H9 (cell line): ENCODE measurements at regions not wholly inside any gene's neighbourhood (a gene's known extent, or its start where the extent isn't known, plus 50 kb on each side); places are given as distances from the start of the nearest gene placed in this dataset.

ENCODE experiments used
- DNase-seq: peaks from one replicate; pipeline ENCODE4 v3.0.0-alpha.2; 2017
- H2AFZ ChIP-seq: one replicate; pipeline ENCODE4 v1.6.1; 2013; ENCODE audit warnings: mild to moderate bottlenecking, low read length, control low read depth, moderate library complexity
- H2AK5ac ChIP-seq: 2 replicates; pipeline ENCODE4 v1.6.1; 2013; ENCODE audit warnings: low read length, control low read depth, mixed read lengths; ENCODE audit not compliant: insufficient read length
- H2BK120ac ChIP-seq: one replicate; pipeline ENCODE4 v1.6.1; 2013; ENCODE audit warnings: low read depth, mild to moderate bottlenecking, low read length, control low read depth, inconsistent platforms; ENCODE audit not compliant: poor library complexity, severe bottlenecking
- H2BK12ac ChIP-seq: 2 replicates; pipeline ENCODE4 v1.6.1; 2013; ENCODE audit warnings: low read length, control low read depth, mixed read lengths, low read depth; ENCODE audit not compliant: insufficient read length
- H2BK15ac ChIP-seq: 2 replicates; pipeline ENCODE4 v1.6.1; 2013; ENCODE audit warnings: low read depth, low read length, control low read depth
- H2BK20ac ChIP-seq: one replicate; pipeline ENCODE4 v1.6.1; 2013; ENCODE audit warnings: low read depth, mild to moderate bottlenecking, low read length, control low read depth, inconsistent platforms; ENCODE audit not compliant: poor library complexity, severe bottlenecking
- H2BK5ac ChIP-seq: 2 replicates; pipeline ENCODE4 v1.6.1; 2013; ENCODE audit warnings: low read length, control low read depth, mixed read lengths; ENCODE audit not compliant: insufficient read length
- H3K14ac ChIP-seq: 2 replicates; pipeline ENCODE4 v1.6.1; 2013; ENCODE audit warnings: low read length, control low read depth; ENCODE audit not compliant: insufficient read depth
- H3K18ac ChIP-seq: 2 replicates; pipeline ENCODE4 v1.6.1; 2013; ENCODE audit warnings: low read depth, mild to moderate bottlenecking, mixed read lengths, low read length, control low read depth; ENCODE audit not compliant: insufficient read length
- H3K23ac ChIP-seq: 2 replicates; pipeline ENCODE4 v1.6.1; 2013; ENCODE audit warnings: low read length, control low read depth, mixed read lengths, low read depth; ENCODE audit not compliant: insufficient read length
- H3K23me2 ChIP-seq: 2 replicates; pipeline ENCODE4 v1.6.1; 2013; ENCODE audit warnings: low read depth, mild to moderate bottlenecking, mixed read lengths, low read length, control low read depth; ENCODE audit not compliant: insufficient read length, poor library complexity, severe bottlenecking
- H3K27ac ChIP-seq: 2 replicates; pipeline ENCODE4 v1.5.1; 2013; ENCODE audit warnings: low read length, control low read depth, mixed read lengths, low read depth; ENCODE audit not compliant: insufficient read length
- H3K27me3 ChIP-seq: 2 replicates; pipeline ENCODE4 v1.6.1; 2013; ENCODE audit warnings: low read length, control low read depth, inconsistent platforms; ENCODE audit not compliant: insufficient read depth
- H3K4ac ChIP-seq: 2 replicates; pipeline ENCODE4 v1.6.1; 2013; ENCODE audit warnings: low read depth, mild to moderate bottlenecking, control low read depth, inconsistent platforms, low read length, moderate library complexity
- H3K4me1 ChIP-seq: 2 replicates; pipeline ENCODE4 v1.6.1; 2013; ENCODE audit warnings: low read length, control low read depth, inconsistent platforms; ENCODE audit not compliant: insufficient read depth
- H3K4me2 ChIP-seq: 2 replicates; pipeline ENCODE4 v1.6.1; 2013; ENCODE audit warnings: low read length, control low read depth, mixed read lengths; ENCODE audit not compliant: insufficient read length, insufficient read depth
- H3K56ac ChIP-seq: 2 replicates; pipeline ENCODE4 v1.6.1; 2013; ENCODE audit warnings: low read depth, mild to moderate bottlenecking, mixed read lengths, low read length, control low read depth; ENCODE audit not compliant: insufficient read length
- H3K79me1 ChIP-seq: 2 replicates; pipeline ENCODE4 v1.6.1; 2013; ENCODE audit warnings: low read depth, mild to moderate bottlenecking, moderate library complexity, low read length, control low read depth, inconsistent platforms; ENCODE audit not compliant: insufficient read depth, poor library complexity, severe bottlenecking
- H3K79me2 ChIP-seq: 2 replicates; pipeline ENCODE4 v1.6.1; 2013; ENCODE audit warnings: low read length, control low read depth, inconsistent platforms; ENCODE audit not compliant: insufficient read depth
- H3K9ac ChIP-seq: 2 replicates; pipeline ENCODE4 v1.6.1; 2013; ENCODE audit warnings: low read length, control low read depth, mixed read lengths; ENCODE audit not compliant: insufficient read length; ENCODE audit errors: extremely low read depth
- H3K9me3 ChIP-seq: one replicate; pipeline ENCODE4 v1.6.1; 2013; ENCODE audit warnings: low read depth, low read length, inconsistent platforms; ENCODE audit not compliant: control insufficient read depth
- H3T11ph ChIP-seq: one replicate; pipeline ENCODE4 v1.6.1; 2013; ENCODE audit warnings: mild to moderate bottlenecking, low read length, control low read depth, inconsistent platforms
- H4K20me1 ChIP-seq: one replicate; pipeline ENCODE4 v1.6.1; 2013; ENCODE audit not compliant: control insufficient read depth, insufficient read length, insufficient read depth
- H4K5ac ChIP-seq: 2 replicates; pipeline ENCODE4 v1.6.1; 2013; ENCODE audit warnings: low read depth, mild to moderate bottlenecking, mixed read lengths, low read length, control low read depth; ENCODE audit not compliant: insufficient read length
- H4K8ac ChIP-seq: replicated peaks from 2 replicates; pipeline ENCODE4 v1.6.1; 2013; ENCODE audit warnings: low read length, control low read depth, mixed read lengths, low read depth; ENCODE audit not compliant: insufficient read length
- H4K91ac ChIP-seq: 2 replicates; pipeline ENCODE4 v1.6.1; 2013; ENCODE audit warnings: low read depth, mild to moderate bottlenecking, moderate library complexity, mixed read lengths, low read length, control low read depth; ENCODE audit not compliant: insufficient read length
- H3K27ac Mint-ChIP-seq, 3 experiments: 2 replicates in 2 of 3; 3 replicates in 1 of 3; pipeline ENCODE4 v1.8.0; 2020 to 2021; ENCODE audit warnings: mixed read lengths in 3 of 3, mild to moderate bottlenecking in 1 of 3, moderate library complexity in 1 of 3
- H3K27me3 Mint-ChIP-seq: 2 replicates; pipeline ENCODE4 v1.8.0; 2021; ENCODE audit warnings: low read depth, mild to moderate bottlenecking, moderate library complexity, mixed read lengths
- H3K36me3 Mint-ChIP-seq, 3 experiments: 2 replicates in 2 of 3; 3 replicates in 1 of 3; pipeline ENCODE4 v1.8.0; 2020 to 2021; ENCODE audit warnings: low read depth in 3 of 3, mixed read lengths in 3 of 3; ENCODE audit not compliant: insufficient read depth in 1 of 3
- H3K4me1 Mint-ChIP-seq, 2 experiments: 2 replicates each; pipeline ENCODE4 v1.8.0; 2020; ENCODE audit warnings: mixed read lengths in 2 of 2
- H3K4me3 Mint-ChIP-seq, 2 experiments: 2 replicates in 1 of 2; 3 replicates in 1 of 2; pipeline ENCODE4 v1.8.0; 2020 to 2021; ENCODE audit warnings: mild to moderate bottlenecking in 2 of 2, mixed read lengths in 2 of 2, moderate library complexity in 1 of 2
- H3K9me3 Mint-ChIP-seq, 2 experiments: 2 replicates in 1 of 2; 3 replicates in 1 of 2; pipeline ENCODE4 v1.8.0; 2020; ENCODE audit warnings: mild to moderate bottlenecking in 2 of 2, mixed read lengths in 2 of 2, moderate library complexity in 1 of 2
- WGBS: extraction: QIAGEN DNeasy Blood & Tissue Kit; methylation state at CpG from one replicate; pipeline ENCODE4 v1.1.7; 2013; ENCODE audit warnings: missing lambda C conversion rate, low lambda C conversion rate, mixed read lengths; ENCODE audit not compliant: insufficient read length; ENCODE audit errors: extremely low coverage; 5-methylcytosine and 5-hydroxymethylcytosine counted together
- TF ChIP-seq, protein P1 (sequence below): fragments of 200-600 bp; sonication (generic); conservative IDR thresholded peaks from 3 replicates; pipeline ENCODE4 v1.8.0; 2021; ENCODE audit warnings: antibody characterized with exemption, mild to moderate bottlenecking

DNA sequence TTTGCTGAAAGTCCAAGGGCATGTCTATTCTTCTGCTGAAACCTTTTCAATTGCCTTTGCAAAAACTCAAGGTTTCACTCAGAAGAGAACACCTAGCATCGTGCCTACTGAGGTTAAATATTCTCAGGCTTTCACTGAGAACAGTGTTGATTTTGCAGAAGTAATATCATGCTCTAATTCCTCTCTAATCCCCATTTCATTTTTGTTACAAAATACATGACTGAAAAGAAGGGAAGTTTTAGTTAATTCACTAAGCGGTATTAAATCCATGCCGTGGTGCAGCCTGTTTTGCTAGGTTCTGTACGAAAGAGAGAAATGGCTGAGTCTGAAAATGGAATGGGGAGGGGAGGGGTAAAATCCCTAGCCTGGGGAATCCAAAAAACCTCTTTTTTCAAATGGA is 163.2 kb upstream of the CAMK1G start:
- Histone ChIP-seq H3K27me3 (peaks cover 12% of the 10 kb centered on the region; the same call in 1 of the 2 replicates), H4K91ac (no peak overlapping the region), H3T11ph (no peak overlapping the region), H2BK15ac (no peak overlapping the region), H3K4ac (no peak overlapping the region), H4K20me1 (no peaks in the 10 kb centered on the region), H3K79me2 (no peaks in the 10 kb centered on the region), H2AFZ (no peak overlapping the region), H4K5ac (no peak overlapping the region), H3K56ac (no peak overlapping the region), H3K27ac (no peak overlapping the region), H2BK20ac (no peak overlapping the region), H2AK5ac (no peak overlapping the region), H3K23me2 (no peaks in the 10 kb centered on the region), H3K9ac (no peak overlapping the region), H2BK5ac (no peak overlapping the region), H3K4me1 (peaks cover 2% of the 10 kb centered on the region; the same call in 1 of the 2 replicates), H3K9me3 (no peaks in the 10 kb centered on the region), H3K14ac (no peak overlapping the region), H2BK12ac (no peak overlapping the region), H3K79me1 (no peaks in the 10 kb centered on the region), H3K18ac (no peak overlapping the region), H3K23ac (no peak overlapping the region), H3K4me2 (no peak overlapping the region), H2BK120ac (no peak overlapping the region), H4K8ac (no peak overlapping the region)
- no peak for DNase-seq
- Mint-ChIP-seq H3K9me3 (no peaks in the 10 kb centered on the region; a peak in 1 of 5 replicates), H3K27ac (no peak overlapping the region), H3K36me3 (0 out of 7 replicates have a peak, but pooled peaks cover 0 to 4% (median 0%) of the 10 kb centered on the region in 3 experiments), H3K4me1 (peaks cover 42 to 59% of the 10 kb centered on the region in 2 experiments), H3K27me3 (peaks cover 19% of the 10 kb centered on the region), H3K4me3 (no peak overlapping the region)
- WGBS = no CpG with 5 or more reads among the region's 4 CpGs
- TF ChIP-seq, protein P1, sequence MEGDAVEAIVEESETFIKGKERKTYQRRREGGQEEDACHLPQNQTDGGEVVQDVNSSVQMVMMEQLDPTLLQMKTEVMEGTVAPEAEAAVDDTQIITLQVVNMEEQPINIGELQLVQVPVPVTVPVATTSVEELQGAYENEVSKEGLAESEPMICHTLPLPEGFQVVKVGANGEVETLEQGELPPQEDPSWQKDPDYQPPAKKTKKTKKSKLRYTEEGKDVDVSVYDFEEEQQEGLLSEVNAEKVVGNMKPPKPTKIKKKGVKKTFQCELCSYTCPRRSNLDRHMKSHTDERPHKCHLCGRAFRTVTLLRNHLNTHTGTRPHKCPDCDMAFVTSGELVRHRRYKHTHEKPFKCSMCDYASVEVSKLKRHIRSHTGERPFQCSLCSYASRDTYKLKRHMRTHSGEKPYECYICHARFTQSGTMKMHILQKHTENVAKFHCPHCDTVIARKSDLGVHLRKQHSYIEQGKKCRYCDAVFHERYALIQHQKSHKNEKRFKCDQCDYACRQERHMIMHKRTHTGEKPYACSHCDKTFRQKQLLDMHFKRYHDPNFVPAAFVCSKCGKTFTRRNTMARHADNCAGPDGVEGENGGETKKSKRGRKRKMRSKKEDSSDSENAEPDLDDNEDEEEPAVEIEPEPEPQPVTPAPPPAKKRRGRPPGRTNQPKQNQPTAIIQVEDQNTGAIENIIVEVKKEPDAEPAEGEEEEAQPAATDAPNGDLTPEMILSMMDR = no peak
